GM18508 (cell line): ENCODE measurements at regions not wholly inside any gene's neighbourhood (a gene's known extent, or its start where the extent isn't known, plus 50 kb on each side); places are given as distances from the start of the nearest gene placed in this dataset.
A peak's percentile ranks its signal among the peaks of the same experiment; 100 is the strongest.
"Not testable (repeated sequence)": the region's sequence is repeated elsewhere in the genome, so short reads cannot be mapped to it uniquely, and the experiment has no call there.

Source experiments
- ATAC-seq: cut with Tn5 transposase; IDR thresholded peaks from one replicate; pipeline ENCODE4 v1.9.1; 2021; ENCODE audit warnings: moderate number of reproducible peaks; ENCODE audit not compliant: insufficient read depth, unreplicated experiment

GRCh38 chr5:82959466-82959865 lies 117.7 kb downstream of the TMEM167A start:
- no peak for ATAC-seq

- no peak for ATAC-seq
Measured at GRCh38 chr5:82956600-82956999, 120.6 kb downstream of the TMEM167A start.

DNA sequence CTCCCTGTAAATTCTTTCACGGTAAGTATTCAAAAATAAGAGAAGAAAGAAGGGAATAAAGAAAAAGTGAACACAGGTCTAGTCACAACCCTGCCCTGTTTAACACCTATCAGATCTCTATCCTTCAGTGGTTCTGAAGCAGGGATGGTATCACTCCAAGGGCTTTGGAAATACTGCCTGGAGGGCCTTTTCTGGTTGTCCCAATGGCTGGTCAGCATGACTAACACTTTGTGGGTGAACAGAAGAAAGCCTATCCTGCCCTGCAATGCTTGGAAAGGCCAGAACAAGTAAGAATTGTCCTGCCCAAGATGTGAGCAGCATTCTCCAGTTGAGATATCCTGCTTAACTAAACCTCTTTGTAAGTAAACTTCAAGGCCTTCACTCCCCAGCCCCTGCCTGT lies 124.9 kb downstream of the TMEM167A start:
- ATAC-seq, result no peak

DNA sequence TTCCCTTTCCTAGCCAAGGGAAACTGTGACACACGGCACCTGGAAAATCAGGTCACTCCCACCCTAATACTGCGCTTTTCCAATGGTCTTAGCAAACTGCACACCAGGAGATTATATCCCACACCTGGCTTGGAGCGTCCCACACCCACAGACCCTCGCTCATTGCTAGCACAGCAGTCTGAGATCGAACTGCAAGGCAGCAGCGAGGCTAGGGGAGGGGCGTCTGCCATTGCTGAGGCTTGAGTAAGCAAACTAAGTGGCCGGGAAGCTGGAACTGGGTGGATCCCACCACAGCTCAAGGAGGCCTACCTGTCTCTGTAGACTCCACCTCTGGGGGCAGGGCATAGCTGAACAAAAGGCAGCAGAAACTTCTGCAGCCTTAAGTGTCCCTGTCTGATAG lies 132.9 kb downstream of the TMEM167A start:
- not testable (repeated sequence) for ATAC-seq

DNA sequence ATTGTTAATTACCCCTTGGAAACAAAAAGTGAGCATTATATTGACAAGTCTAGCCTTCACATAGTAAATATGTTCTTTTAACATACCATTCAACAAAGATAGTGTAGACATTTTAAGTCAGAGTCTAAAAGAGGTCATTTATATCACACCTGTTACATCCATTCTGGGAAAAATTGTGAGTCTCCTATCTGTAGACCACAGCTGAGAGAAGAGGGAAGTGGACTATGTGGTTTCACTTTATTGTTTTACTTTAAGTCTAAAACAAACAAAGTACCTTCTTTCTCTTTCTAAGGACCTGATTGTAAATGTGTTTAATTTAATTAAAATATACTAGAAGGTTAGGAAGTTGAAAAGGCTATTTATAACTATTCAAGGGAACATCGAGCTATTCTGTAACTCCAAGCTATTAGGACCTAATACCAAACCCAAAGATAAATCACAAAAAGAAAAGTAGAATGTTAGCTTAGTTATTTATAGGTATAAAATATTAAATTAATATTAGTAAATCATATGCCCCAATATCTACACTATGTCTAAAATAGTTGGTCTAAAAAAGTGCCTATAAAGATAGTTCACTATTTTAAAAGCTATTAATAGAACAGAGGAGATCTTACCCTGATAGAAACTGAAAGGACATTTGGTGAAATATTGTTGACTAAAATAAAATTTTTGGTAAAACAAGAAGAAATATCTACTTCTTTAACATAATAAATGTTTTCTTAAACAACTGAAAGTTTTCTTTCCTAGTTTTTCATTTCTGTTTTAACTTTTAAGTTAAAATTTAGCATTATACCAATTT lies 134.9 kb downstream of the TMEM167A start:
- no peak for ATAC-seq

- ATAC-seq, result no peak
Measured at GRCh38 chr5:82938901-82939725, 138.1 kb downstream of the TMEM167A start.

DNA sequence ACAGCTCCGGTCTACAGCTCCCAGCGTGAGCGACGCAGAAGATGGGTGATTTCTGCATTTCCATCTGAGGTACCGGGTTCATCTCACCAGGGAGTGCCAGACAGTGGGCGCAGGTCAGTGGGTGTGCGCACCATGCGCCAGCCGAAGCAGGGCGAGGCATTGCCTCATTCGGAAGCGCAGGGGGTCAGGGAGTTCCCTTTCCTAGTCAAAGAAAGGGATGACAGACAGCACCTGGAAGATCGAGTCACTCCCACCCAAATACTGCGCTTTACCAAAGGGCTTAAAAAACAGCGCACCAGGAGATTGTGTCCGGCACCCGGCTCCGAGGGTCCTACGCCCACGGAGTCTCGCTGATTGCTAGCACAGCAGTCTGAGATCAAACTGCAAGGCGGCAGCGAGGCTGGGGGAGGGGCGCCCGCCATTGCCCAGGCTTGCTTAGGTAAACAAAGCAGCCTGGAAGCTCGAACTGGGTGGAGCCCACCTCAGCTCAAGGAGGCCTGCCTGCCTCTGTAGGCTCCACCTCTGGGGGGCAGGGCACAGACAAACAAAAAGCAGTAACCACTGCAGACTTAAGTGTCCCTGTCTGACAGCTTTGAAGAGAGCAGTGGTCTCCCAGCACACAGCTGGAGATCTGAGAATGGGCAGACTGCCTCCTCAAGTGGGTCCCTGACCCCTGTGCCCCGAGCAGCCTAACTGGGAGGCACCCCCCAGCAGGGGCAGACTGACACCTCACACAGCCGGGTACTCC lies 144.5 kb downstream of the TMEM167A start:
- not testable (repeated sequence) for ATAC-seq

GRCh38 chr5:82931110-82931509 lies 146.1 kb downstream of the TMEM167A start:
- ATAC-seq, result no peak

GRCh38 chr5:82925061-82925411 lies 152.2 kb downstream of the TMEM167A start:
- ATAC-seq, result no peak

DNA sequence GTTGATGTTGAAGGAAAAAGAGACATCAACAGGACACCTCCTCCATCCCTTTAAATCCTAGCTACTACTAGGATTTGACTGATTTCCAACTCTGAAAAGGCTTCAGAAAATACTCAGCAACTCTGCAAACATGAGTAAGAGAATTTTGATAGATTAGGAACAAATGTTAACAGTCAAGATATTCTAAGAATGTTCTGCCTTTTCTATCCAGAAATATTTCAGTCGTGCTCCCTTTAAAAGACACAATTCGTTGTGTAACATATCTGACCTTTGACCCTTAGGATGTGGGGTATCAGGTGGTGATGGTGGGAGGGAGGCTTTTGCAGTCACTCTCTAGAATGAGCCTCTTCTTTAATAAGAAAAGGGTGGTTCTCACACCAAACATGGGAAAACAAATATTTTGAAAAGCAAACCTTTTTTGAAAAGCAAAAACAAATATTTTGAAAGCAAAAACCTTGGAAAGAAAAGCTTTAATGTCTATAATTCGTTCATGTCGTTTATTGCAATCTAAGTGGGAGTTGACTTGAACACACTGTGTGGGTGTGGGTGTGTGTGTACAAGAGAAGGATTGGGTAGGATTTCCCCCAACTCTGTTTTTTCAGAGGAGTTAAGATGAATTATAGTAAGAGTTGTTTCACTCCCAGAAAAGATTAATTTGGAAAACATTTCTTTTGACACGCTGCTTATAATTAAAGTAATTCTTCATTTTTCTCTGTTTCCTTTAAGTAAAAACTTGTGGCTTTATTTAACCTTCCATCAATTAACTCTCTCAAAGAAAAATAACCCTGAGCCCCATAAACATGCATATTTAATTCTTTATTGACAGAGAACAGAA lies 152.8 kb downstream of the TMEM167A start:
- no peak for ATAC-seq

DNA sequence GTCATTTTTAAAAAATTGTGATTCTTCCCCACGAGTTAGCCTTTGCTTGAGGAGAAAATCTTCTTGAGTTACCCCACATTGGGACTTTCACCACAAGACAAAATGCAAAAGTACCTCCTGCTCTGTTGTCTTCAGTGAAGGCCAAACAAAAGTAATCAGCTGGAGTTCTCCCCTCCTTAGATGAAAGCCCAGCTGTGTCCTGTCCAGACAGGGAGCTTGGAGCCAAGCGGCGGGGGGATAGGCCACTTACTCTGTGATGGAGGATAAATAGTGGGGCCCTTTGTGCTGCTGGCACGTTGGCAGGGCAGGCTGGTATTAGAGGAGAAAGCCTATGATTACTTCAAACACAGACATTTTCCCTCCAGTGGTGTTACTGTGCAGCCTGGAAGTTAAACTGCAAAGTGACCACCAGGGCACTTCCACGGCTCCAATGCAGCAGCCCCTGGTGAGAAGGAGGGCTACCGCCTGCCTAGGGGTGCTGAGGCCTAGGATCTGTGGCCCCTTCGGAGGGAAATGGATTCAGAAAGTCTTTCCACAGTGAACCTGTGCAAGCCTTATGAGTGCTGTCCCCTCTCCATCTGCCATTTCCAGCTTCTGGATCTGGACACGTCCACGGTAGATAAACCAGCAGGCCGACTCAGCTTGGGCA lies 155.0 kb downstream of the TMEM167A start:
- ATAC-seq, result no peak

GRCh38 chr5:82918311-82919031 lies 158.7 kb downstream of the TMEM167A start:
- ATAC-seq, result no peak

GRCh38 chr5:82917584-82917983 lies 159.6 kb downstream of the TMEM167A start:
- ATAC-seq, result peak; percentile 68

DNA sequence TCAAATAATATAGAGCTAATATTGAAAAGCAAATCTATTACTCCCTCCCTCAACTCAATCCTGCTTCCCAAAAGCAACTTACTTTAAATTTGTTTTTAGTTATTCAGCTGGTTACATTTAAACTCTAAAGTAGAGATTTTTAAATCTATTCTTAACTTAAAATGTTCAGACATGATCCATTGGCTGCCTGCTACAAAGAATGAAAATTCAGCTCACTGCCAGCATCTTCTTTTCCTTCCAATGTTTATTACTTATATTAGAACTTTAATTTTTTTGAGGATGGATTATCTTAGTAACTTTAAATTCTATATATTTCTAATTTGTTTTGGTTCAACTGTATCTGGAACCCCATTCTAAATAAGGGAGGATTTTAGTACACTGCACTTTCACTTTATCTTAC lies 163.2 kb downstream of the TMEM167A start:
- no peak for ATAC-seq

DNA sequence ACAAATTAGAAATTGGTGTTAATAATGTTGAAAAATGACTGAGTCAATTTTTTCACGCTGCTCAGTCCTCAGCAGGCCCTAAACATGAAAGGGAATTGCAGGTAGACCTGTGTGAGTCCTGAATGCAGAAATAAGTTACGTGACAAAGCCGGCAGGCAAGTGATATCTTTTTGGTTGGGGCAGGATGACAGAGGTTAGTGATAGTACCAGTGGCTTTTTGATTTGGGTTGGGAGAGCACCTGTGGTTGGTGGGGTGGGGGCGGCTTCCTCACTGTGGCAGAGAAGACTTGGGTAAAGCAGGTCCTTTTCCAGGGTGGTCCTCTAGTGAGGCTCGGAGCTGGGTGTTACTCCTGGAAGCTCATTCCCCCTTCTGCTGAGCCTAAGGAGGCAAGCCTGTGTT lies 164.7 kb downstream of the TMEM167A start:
- ATAC-seq, result no peak

DNA sequence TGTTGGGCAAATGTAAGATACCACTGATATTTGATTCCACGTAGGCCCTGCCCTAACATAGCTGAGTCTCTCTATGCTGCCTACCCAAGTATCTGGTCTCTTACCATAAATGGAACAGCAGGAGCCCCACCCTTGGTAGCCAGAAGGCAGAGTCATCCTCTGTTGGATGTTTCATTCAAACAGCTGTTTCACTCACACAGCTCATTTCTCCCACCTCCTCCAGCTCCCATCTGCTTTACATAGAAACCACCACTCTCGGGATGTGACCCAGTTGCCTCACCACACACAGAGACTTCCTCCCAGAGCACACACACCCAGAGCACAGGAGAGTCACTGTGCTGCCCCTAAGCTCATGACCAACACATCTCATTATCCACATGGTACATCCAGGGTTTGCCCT lies 165.3 kb downstream of the TMEM167A start:
- no peak for ATAC-seq

GRCh38 chr5:82910905-82911304 lies 166.3 kb downstream of the TMEM167A start:
- no peak for ATAC-seq

- ATAC-seq, result no peak
Measured at GRCh38 chr5:82910491-82910890, 166.7 kb downstream of the TMEM167A start.

DNA sequence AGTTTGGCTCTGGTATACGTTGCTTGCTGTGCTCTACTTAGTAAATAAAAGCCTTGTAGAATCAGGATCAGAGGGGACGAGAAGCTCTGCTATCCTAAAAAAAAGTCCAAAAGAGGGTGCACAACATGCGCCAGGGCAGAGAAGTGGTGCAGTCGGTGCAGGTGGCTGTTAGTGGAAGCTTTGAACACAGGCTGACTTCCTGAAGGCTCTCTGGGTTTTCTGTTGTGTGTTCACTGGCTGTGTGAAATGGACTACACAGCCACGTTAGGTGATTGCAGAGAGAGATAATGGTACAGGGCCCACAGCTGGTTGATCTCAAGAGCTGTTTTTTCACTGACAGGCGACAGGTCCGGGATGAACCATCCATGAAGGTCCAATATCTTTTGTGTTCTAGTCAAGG lies 167.4 kb downstream of the TMEM167A start:
- no peak for ATAC-seq
